ENCODE measurements at regions not wholly inside any gene's neighbourhood (a gene's known extent, or its start where the extent isn't known, plus 50 kb on each side); places are given as distances from the start of the nearest gene placed in this dataset.
A peak's percentile ranks its signal among the peaks of the same experiment; 100 is the strongest.

DNA sequence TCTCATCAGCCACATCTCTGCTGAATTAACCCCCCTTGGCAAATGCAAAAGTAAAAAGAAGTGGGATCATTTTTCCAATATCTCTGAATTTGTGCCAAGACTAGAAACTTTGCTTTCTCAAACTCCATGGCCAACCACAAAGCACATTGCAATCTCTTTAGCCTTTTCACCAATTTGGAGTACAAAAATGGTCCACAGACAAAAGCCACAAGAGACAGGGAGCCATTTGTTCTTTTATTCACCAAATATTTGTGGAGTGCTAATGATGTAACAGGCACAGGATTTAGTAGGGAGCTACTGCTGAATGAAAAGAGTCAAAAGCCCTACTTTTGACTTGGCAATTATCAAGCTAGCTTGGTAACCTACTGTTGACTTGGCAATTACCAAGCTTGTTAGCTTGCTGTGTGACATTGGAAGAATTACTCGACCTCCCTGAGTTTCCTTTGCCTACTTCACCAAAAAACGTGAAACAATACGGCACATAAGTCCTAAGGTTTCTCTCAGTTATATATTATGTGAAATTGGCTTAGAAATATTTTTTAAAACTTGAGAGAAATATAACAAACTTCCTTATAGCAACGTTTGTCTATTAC is 97.1 kb upstream of the KLF3 start:
- ChIA-PET POLR2A (no interaction called here), CTCF (ENCODE audit: low intra/inter-chr PET ratio) (no interaction called here)
- Histone ChIP-seq H3K4me3 (no peak overlapping the region), H3K36me3 (ENCODE audit: control insufficient read depth, insufficient read depth, low read length) (no peaks in the 10 kb centered on the region), H3K9me3 (replicated peaks; ENCODE audit: control insufficient read depth, insufficient read depth, low read depth, low read length) (no peaks in the 10 kb centered on the region), H3K9ac (ENCODE audit: insufficient read depth in 1 of 2, low read depth in 2 of 2, low read length in 2 of 2) (no peak overlapping the region), H3K9me1 (ENCODE audit: control insufficient read depth, insufficient read depth, low read length) (no peaks in the 10 kb centered on the region), H4K20me1 (replicated peaks; ENCODE audit: control insufficient read depth, insufficient read depth, low read length) (no peaks in the 10 kb centered on the region), H3K4me2 (ENCODE audit: insufficient read depth, low read length) (no peak overlapping the region), H3K27me3 (ENCODE audit: control insufficient read depth in 2 of 2, insufficient read depth in 2 of 2, low read length in 2 of 2) (no peaks in the 10 kb centered on the region), H3K4me1 (replicated peaks in 1 of 2; ENCODE audit: control insufficient read depth in 2 of 2, insufficient read depth in 2 of 2, low read length in 2 of 2) (peaks cover 0 to 12% of the 10 kb centered on the region in 2 experiments; a peak in 3 of 5 replicates), H2AFZ (ENCODE audit: low read depth, low read length) (peak overlapping the region; percentile 75), H3K27ac (ENCODE audit: extremely low read depth, low read depth, low read length) (no peak overlapping the region), H3K79me2 (ENCODE audit: control insufficient read depth, insufficient read depth, low read length) (no peaks in the 10 kb centered on the region)
- FAIRE-seq (peak; percentile 32), ATAC-seq (no peak), DNase-seq (ENCODE audit: extremely low read depth in 1 of 4, low spot score in 3 of 4) (no peak)
- BruUV-seq (replicated peaks), result no TSS peak
- intact Hi-C loops (cut with micrococcal nuclease), result no loop called here
- whole genome bisulfite sequencing (ENCODE audit: insufficient coverage, low coverage, missing lambda C conversion rate), result 36% methylated on average over 4 of the region's 4 CpGs
- in situ Hi-C loops (cut with MboI), result no loop called here
- TF ChIP-seq BCOR (IDR thresholded peaks at IDR 0.05) (peak; percentile 42; the same call in 1 of the 2 replicates), ZFP36 (IDR thresholded peaks at IDR 0.05; ENCODE audit: low read depth, low read length, partially characterized antibody) (peak; percentile 55), FOXK2 (conservative IDR thresholded peaks at IDR 0.05 in 1 of 2, IDR thresholded peaks at IDR 0.05 in 1 of 2; ENCODE audit: low read depth in 2 of 2) (no peak), RCOR1 (IDR thresholded peaks at IDR 0.05; ENCODE audit: borderline replicate concordance in 1 of 2, low read depth in 2 of 2, low read length in 2 of 2) (0 out of 4 replicates have a peak, but pooled peaks of 1 of the 2 experiments have one; percentile 6), TAF1 (IDR thresholded peaks at IDR 0.05; ENCODE audit: control insufficient read depth, extremely low read depth, insufficient read depth, low read length, severe bottlenecking) (no peak), HNRNPUL1 (IDR thresholded peaks at IDR 0.05; ENCODE audit: low read length) (no peak), RBM25 (IDR thresholded peaks at IDR 0.05; ENCODE audit: low read depth, low read length, severe bottlenecking) (peak; percentile 62)

All from K562 (cell line).